SH-SY5Y (cell line): ENCODE measurements at regions not wholly inside any gene's neighbourhood (a gene's known extent, or its start where the extent isn't known, plus 50 kb on each side); places are given as distances from the start of the nearest gene placed in this dataset.
A peak's percentile ranks its signal among the peaks of the same experiment; 100 is the strongest.

Experiments
- GATA2 ChIP-seq: IDR thresholded peaks from 2 replicates; pipeline ENCODE4 v1.6.1; 2011; ENCODE audit warnings: mild to moderate bottlenecking, low read depth, low read length
- GATA3 ChIP-seq: IDR thresholded peaks from 2 replicates; pipeline ENCODE4 v1.6.1; 2011; ENCODE audit warnings: low read depth, mild to moderate bottlenecking, low read length, moderate library complexity

DNA sequence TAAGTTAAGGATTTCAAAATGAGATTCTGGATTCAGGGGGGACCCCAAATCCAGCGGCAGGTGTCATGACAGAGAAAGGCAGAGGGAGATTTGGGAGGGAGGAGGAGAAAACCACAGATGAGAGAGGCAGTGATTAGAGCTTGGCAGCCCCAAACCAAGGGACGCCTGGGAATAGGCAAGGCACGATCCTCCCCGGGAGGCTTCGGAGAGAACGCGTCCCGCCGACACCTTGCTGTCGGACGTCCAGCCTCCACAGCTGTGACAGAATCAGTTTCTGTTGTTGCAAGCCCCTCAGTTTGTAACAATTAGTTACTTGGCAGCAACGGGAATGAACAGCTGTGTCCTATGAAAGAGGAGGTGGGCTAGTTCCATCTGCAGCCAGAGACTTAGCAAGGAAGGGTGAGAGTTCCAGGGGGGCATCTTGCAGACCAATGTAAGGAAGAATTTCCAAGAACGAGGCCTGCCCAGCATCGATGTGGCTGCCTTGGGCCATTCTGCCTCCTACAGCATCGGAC is 110.7 kb upstream of the SDK2 start:
- TF ChIP-seq GATA3 (no peak), GATA2 (no peak)

DNA sequence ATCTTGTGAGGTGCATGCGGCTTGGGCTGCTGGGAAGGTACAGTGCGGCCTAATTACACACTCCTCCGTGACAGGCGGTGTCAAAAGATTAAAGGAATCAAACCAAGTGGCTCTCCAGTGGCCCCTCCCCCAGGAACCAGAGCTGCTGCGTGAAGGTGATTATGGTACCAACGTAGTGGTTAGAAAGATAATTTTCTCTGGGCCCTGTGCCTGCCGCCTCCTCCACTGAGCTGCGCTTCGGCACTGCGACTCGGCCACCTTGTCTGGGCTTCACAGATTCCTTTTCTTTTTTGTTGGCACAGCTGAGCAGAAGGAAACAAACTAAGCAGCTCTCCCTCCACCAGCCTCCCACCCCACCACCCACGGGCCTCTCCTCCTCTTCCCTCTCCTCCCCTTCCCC is 113.2 kb upstream of the SDK2 start:
- TF ChIP-seq GATA2: no peak
- no peak for TF ChIP-seq GATA3

DNA sequence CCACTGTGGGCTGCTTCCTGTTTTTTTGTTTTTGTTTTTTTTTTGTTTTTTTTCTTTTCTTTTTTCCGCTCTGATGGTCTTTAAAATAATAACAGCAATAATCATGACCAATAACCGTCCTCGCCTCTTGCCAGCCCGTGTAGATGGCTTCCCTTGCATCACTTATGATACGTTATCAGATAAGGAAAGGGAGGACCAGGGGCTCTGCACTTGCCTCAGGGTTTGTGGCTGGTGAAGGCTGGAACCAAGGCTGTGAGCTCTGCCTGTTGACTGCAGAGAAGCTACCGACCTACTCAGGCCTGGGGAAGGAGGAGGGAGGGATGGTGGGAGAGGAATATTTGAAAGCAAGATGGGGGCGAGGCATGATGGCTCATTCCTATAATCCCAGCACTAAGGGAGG is 114.0 kb upstream of the SDK2 start:
- TF ChIP-seq GATA3: no peak
- peak; percentile 91 for TF ChIP-seq GATA2

DNA sequence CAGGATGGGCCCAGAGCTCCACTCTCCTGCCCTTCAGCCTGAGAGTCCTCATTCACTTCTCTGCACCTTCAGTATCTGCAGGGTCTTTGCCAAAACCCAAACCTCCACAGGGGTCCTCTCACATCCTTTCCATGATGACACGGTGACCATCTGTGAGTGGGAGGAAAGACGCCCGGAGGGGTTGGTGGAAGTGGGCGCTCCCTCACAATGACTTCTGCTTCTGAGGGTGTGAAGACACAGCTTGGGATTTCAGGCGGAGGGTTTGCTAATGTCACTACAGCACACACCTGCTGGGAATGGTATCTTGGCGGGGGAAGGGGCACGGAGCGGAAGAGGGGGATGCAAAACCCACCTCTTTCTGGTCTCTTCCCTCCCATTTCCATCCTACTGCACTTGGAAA is 115.1 kb upstream of the SDK2 start:
- TF ChIP-seq GATA3 (no peak), GATA2 (no peak)

DNA sequence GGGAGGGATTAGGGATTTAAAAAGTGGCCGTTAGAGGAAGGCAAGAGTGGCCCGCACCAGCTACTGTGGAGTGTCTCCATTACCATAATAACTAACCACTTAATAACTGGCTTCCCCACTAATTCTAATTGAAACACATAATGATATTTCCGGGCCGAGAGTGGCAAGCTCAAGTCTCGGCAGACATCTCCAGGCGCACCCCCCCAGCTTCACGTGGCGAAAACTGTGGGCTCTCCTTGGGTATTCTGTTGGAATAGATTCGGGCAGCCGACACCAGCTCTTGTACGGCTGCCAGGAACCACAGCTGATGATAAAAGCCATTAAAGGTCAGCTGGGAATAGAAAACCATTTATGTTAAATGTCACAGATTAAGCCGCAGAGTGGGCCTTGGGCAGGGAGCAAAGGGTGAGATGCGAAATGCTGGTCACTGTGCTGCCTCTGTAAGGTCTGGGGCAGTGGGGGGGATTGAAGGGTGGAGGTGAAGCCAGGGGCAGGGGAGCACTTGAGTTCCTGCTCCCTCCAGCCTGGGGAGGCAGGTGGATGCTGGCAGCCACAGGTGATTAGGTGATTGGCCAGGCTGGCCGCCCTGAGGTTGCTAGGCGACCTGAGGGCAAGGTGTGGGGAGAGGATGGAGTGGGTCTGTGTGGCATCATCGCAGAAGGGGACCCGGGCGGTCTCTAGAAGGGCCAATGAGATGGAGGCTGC is 115.6 kb upstream of the SDK2 start:
- TF ChIP-seq GATA2: peak; percentile 19; the same call in 1 of the 2 replicates
- no peak for TF ChIP-seq GATA3

DNA sequence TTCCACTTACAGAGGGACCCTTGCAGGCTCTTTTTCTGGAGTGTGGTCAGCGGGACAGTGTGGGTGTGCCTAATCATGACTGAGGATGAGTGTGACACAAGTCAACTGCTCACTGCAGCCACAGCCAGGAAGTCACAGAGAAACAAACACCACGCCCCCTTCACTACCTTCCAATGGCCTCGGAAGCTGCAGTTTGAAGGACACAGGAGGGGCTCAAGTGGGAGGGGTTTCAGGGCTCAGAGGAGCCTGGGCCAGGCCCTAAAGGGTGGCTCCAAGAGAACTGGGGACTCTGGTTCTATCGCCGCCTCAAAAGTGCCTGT is 116.2 kb upstream of the SDK2 start:
- no peak for TF ChIP-seq GATA3
- TF ChIP-seq GATA2: no peak

DNA sequence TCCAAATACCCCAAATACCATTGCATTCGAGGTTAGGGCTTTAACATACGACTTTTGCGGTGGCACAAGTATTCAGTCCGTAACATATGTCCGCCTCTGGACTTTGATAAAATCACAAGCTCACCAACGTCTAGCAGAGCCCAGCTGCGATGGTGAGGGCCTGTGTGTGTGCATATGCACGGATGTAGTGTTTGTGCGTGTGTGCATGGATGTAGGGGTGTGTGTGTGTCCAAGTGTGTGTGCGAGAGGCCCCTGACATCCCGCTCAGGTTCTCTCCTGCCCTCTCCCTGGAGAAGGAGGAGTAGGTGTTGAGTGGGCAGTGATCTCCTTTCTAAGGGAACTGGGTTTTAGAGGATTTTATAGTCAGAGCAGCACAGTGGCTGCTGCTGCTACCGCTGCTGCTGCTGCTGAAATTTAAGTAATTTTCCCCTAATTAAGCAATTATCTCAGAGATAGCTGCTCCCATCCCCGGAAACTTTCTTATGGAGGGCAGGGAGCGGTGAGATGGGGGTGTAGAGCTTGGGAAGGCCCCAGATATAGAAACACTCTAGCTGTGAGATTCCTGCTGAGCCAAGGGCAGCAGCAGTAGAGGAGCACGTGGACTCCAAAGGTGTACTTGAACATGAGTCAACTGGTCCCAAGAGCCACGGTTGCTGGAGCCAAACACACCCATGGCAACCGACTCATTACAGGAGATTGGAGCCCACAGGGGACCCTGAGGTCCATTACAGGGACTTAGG is 121.7 kb upstream of the SDK2 start:
- TF ChIP-seq GATA3 (no peak), GATA2 (peak; percentile 78)

DNA sequence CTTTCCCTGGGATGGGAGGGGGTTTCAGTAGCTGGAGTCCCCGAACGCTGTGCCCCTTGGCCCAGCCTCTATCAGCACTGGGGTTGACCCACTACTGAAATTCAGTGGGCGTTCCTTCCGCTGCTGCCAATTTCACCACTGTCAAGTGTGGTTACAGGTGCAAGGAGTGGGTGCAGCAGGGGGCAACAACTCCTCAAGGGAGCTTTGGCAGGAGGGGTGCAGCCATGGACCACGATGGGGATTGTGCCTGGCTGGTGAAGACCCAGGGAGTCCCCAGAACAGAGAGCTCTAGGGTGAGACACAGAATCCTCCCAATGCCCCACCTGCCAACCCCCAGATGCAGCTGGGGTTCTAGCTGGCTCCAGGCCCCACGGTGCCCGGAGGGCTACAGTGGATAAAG is 123.5 kb upstream of the SDK2 start:
- TF ChIP-seq GATA2: no peak
- TF ChIP-seq GATA3: no peak

DNA sequence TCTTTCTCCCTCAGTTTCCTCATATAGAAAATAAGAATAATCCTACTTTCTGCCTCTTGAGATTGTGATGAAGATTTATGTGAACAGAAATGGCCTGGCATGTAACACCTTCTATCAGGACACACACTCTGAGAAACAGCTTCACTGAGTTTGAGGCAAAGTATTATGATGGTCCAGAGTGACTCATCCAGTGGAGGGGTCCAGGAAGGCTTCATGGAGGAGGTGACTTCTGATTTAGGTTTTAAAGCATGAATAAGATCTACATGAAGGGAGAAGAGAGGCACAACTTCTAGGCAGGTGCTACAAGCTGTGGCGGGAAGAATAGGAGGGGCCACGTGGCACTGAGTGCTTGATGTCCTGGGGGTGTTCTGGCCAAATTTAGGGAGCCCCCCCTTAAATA is 124.4 kb upstream of the SDK2 start:
- no peak for TF ChIP-seq GATA3
- no peak for TF ChIP-seq GATA2

DNA sequence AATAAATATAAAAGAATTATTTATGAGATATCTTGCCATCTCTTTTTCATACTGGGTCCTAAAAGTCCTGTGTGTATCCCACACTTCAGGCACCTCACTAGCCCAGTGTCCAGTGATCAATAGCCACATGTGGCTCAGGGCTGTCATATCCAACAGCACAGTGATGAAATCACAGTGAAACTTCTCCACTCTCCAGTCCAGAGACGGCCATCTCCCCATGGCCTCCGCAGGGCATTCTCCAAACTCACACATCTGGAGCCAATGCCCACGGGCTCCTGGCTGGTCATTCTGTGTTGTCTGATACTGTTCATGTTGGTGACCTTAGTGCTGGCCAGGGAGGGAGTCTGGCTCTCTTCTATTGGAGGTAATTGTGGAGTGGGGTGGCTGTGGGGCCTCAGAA is 125.2 kb upstream of the SDK2 start:
- TF ChIP-seq GATA2 (no peak), GATA3 (no peak)

DNA sequence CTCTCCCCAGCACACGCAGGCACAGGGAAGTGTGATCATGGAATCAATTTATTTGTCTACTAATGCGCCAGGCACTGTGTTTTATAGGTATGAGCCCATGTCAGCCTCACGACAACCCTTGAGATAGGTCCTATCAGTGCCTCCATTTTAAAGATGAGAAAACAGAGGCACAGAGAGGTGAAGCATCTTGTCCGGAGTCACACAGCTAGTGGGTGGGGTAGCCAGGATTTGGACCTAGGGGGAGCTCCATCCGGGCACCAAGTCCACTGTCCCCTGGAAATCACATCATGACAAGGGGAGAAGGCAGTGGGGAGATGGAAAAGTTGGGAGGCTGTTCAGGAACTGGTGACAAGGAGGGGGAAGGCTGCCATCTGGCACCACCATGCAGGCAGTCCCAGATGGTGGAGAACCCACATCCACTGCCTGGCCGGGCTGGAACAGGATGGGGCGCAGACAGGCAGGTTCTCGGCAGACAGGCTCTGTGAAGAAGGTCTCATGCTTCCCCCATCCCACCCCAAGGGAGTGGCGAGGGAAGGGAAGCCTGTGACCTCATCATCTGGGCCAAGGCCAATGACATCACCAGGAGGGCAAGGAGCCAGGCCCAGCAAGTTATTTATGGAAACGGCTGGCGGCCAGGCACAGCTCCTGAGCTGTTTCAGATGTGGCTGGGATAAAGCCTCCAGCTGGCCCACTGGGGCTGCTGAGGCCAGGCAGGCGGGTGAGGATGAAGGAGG is 126.0 kb upstream of the SDK2 start:
- TF ChIP-seq GATA3 (no peak), GATA2 (peak; percentile 97)

DNA sequence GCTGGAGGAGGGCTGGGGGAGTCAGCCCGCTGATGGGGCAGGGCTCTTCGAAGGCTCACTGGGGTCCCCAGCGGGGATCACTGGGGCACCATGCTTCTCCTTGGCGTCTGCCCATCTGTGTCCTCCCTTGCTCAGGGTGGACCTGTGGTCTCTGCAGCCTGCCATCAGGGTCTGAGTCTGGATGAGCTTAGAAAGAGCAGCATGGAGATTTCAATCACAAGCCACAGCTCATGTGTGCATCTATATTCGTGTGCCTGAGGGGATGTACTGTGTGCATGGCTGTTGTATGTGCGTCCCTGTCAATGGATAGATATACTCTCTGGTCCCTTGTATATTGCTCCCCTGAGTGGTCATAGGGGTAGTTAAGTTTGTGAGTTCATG is 126.6 kb upstream of the SDK2 start:
- peak; percentile 91 for TF ChIP-seq GATA2
- peak; percentile 87 for TF ChIP-seq GATA3

DNA sequence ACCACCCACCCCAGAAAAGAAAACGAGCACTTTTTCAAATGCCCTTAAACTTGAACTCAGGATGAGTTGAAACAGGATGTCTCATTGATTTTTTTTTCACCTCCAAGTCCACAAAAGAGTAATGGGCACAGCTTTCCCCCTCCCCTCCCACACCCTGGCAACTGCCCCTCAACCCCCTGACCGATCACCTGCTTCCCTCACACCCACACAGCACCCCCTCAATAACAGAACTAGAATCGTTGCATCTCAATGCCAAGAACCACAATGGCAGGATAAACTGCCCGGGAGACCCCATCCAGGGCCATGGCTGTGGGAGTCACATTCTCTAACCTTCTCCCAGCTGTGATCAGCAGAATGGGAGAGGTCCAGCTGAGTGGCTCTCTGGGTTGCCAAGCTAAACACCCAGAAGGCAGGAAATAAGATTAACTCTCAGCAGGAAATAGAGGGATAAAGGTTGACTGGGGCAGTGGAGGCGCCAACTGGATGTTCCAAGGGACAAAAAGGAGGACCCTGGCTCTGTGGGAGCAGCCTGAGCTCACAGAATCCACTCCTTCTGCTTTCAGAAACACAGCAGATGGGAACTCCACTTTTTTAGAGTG is 128.0 kb upstream of the SDK2 start:
- no peak for TF ChIP-seq GATA3
- TF ChIP-seq GATA2: no peak

DNA sequence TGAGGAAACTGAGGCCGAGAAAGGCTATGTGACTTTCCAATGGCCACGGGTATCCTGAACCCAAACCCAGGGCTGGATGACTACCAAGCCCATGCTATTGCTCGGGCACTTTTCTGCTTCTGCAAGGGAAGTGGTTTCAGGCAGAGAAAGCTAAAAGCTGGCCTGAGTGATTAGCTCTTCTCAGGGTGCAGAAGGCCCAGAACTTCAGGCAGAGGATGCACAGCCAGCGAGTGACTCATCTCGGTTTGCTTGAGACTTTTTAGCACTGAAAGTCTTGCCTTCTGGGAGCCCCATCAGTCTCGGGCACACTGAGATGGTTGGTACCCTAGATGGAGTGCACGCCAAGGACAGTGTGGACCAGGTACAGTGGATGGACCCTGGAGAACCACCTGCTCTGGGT is 129.5 kb upstream of the SDK2 start:
- no peak for TF ChIP-seq GATA3
- no peak for TF ChIP-seq GATA2
